HG03378 (cell line): ENCODE measurements at regions not wholly inside any gene's neighbourhood (a gene's known extent, or its start where the extent isn't known, plus 50 kb on each side); places are given as distances from the start of the nearest gene placed in this dataset.
"Not testable (repeated sequence)": the region's sequence is repeated elsewhere in the genome, so short reads cannot be mapped to it uniquely, and the experiment has no call there.

Experiments used
- ATAC-seq: cut with Tn5 transposase; IDR thresholded peaks from one replicate; pipeline ENCODE4 v1.9.1; 2021; ENCODE audit warnings: mild to moderate bottlenecking, moderate library complexity; ENCODE audit not compliant: unreplicated experiment

DNA sequence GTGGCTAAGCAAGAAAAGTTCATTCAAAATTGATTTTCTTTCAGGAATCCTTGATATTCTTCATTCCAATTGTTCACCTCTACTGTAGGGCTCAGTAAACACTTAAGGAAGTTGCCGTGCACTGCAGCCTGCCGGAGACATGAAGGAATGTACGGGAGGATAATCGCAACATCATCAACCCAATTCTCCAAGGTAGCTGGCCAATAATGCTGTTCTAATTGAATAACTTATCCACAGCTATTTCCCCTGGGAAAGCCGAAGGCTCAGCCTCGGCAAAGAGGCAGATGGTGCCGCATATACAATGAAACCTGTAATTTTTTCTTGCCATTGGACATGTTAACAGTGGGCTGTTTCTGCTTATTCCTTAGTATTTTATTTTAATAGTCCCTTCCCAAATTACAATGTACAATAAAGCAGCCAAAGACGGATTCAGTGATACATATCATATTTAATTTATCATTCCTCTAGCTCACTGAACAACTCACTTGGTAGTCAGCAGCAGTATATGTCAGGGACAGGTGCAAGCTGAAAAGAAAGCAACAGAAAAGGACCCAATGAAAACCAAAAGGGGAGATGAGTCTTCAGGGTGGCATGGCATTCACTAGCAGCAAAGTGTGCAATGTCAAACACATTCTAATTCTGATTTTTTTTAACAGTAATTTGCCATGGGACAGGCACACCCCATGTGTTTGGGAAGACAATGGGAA, 420.5 kb upstream of the KLF12 start:
- ATAC-seq: no peak

DNA sequence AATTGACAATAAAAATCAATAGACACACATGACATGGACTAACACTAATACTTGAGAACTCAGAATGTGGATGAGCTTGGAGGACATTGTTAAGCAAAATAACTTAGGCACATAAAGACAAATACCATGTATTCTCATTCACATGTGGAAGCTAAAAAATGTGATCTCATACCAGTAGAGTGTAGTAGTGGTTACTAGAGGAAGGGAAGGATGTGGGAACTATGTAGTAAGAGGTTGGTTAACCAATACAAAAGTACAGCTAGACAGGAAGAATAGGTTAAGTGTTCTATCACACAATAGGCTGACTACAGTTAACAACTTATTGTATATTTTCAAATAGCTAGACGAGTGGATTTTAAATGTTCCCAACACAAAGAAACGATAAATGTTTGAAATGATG, 415.8 kb upstream of the KLF12 start:
- ATAC-seq: no peak

DNA sequence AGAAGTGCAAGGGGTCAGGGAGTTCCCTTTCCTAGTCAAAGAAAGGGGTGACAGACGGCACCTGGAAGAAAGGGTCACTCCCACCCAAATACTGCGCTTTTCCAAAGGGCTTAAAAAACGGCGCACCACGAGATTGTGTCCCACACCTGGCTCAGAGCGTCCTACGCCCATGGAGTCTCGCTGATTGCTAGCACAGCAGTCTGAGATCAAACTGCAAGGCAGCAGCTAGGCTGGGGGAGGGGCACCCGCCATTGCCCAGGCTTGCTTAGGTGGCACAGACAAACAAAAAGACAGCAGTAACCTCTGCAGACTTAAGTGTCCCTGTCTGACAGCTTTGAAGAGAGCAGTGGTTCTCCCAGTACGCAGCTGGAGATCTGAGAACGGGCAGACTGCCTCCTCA, 402.4 kb upstream of the KLF12 start:
- not testable (repeated sequence) for ATAC-seq

DNA sequence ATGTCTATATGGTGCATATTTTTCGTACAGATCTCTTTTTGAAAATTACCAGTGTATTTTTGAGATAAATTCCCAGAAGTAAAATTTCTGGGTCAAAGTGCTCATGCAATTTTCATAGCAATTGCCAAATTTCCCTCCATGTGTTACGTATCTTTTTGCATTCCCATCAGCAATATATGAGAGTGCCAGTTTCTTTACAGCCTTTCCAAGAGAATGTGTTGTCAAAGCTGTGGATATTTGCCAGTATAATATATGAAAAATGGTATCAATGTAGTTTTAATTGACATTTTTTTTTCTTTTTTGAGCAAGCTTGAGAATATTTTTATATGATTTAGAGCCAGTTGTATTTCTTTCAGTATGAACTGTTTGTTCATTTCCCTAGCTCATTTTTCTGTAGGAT, 399.0 kb upstream of the KLF12 start:
- no peak for ATAC-seq

DNA sequence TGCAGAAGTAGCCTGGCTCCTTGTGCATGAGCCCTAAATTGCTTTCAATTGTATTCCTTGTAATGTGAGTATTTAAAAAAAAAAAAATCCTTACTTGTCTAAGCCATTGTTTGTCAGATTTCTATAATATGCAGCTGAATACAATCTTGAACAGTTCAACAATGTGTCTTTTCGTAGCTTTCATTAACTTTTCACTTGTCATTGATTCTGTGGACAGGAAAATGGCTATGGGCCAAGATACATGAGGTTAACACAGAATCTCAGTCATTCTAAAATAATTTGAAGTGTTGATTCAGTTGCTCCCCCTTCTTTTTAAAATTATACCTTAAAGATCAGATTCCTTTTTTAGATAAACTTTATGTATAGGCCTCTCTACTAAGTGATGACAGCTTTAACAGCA, 395.8 kb upstream of the KLF12 start:
- ATAC-seq: no peak

DNA sequence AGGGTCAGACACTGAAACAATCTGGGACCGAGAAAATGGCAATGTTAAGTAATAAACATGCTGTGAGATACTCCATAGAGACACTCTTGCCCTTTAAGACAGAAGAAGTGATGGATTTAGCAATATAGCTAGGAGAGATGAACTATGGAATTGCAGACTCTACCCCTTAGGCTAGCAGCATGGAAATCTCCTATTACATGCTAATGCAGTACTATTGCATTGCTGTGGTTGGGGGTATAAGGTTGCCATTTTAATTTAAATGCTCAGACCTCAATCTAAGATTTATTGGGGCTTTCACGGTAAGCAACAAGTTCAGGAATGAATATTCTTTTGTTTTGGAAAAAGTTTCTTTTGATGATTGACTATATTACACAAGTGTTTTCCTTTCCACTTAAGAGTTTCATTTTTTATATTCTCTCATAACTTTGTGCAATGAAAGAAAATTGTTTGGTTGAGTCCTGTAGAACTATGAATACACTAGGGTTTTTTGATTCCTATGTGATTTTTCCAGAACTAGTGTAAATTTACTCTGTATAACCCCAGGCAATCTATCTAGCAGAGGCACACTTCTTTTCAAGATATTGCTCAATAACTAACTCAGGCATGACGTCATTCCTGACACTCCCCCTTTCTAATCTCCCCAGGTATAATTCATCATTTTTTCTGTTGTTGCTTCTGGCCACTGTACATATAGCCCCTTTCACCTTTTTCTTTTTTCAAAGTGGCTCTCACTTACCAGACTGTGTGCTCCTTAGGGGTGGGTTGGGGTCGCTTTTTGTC, 394.7 kb upstream of the KLF12 start:
- ATAC-seq: no peak

DNA sequence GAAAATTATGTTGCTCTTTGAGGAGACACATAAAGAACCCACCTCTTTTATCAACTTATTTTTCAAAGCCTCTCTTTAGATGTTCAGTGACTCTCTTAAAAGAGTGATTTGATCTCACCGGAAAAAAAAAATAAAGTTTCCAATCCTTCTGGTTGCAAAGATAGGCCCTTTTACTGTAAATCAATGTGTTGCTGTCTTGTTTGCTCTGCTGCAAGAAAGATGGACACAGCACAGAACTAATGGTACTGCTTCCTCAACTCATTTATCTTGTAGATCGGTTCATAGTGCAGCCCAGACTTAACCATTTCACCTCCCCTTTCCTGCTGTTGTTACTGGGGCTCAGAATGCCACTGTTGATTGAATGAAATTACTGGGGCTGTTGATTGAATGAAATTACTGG, 388.9 kb upstream of the KLF12 start:
- ATAC-seq: no peak

DNA sequence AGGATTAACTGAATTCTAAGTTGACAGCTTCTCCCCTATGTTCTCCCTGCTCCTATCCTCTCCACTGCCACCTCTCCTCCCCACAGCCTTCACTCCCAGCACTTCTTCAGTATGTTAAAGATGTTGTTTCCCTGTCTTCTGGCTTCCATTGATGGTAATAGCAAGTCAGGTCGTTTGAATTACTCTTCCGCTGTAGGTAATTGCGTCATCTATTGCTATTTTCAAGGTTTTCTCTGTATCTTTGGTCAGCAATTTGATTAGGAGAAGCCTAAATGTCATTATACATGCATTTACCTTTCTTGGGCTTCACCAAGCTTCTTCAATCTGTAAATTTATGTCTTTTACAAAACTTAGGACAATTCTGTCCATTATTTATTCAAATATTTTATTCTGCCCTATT, 377.3 kb upstream of the KLF12 start:
- no peak for ATAC-seq

DNA sequence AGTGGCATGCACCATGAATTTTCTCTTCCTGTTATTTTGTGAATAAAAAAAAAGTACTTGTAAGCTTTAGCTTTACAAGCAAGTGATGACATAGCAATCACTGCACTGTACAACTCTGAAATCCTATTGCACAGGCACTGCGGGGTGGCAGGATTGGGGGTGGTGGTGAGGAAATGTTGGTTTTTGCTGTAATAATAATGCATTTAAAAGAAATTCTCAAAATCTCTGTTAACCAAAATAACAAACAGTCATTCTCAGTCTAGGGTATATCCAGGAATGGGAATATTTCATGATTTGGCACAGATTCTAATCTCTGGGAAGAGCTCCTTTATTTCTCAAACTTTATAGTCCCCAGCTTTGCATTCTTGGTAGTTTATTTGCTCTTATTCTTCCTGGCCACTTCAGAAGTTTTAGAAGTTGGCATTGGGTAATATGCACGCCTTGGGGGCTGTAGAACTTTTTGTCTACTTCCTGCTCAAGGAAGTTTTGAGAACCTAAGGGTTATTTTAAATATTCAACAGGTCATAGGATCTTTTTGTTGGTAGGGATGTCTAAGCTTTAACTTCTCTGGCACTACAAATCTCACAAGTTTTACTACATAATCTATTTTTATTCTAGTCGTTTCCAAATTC, 353.0 kb upstream of the KLF12 start:
- ATAC-seq: no peak

DNA sequence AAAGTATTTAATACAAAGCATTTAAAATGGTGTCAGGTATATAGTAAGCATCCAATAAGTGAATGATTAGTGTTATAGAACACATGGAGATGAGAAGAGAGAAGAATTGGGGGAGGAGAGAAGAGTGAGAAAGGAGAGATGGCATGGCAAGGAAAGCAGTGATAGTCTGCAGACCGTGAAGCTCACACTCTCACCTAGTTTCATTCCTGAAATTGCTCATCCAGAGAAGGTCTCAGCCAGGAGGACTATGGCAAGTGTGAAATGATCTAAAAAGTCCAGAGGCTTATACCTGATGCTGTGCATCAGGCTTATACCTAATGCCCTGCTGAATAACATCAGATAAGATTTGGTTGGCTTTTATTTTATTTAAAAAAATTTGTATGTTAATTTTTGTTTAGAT, 351.6 kb upstream of the KLF12 start:
- no peak for ATAC-seq

DNA sequence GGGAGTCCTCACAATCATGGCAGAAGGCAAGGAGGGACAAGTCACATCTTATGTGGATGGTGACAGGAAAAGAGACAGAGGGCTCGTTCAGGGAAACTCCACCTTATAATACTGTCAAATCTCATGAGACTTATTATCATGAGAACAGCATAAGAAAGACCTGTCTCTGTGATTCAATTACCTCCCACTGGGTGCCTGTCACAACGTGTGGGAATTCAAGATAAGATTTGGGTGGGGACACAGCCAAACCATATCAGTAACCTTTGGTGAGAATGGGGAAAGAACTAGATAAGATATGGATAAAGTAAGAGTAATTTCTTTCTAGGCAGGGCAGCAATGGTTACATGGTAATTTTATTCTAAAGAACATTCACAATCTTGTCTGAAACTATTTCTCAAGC, 344.9 kb upstream of the KLF12 start:
- no peak for ATAC-seq

DNA sequence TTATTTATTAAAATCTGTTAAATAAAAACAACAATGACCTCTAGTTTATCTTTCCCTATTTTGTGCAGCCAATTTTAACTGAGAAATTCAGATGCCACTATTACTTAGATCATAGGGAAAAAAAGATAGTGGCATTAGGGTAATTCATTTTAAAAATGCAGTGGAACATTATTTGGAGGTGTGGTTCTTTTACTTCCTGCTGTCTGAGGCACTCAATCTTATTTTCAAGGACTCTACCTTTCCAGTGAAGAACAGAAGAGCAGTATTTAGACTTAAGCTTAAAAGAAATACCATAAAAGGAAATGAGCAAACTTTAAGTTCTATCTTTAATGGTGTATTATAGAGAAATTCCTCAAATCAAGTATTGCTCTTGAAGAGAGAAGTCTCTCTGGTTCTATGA, 342.6 kb upstream of the KLF12 start:
- no peak for ATAC-seq

DNA sequence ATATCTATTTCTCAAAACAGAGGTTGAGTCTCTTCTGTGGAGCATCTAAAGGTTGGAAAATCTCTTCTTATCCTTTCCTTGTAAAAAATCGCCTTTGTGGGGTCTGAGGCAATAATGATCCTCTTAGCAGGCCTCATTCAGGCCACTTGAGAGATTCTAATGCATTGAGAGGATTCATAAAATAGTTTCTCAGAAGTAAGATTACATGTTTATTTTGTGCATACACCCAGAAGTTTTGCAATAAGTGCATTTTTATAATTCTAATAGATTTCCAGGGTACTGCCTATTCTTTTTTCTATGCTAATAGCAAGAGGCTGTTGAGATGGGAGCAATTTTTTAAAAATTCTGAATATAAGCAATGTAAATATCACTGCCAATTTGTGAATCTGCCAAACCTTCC, 342.2 kb upstream of the KLF12 start:
- ATAC-seq: no peak

DNA sequence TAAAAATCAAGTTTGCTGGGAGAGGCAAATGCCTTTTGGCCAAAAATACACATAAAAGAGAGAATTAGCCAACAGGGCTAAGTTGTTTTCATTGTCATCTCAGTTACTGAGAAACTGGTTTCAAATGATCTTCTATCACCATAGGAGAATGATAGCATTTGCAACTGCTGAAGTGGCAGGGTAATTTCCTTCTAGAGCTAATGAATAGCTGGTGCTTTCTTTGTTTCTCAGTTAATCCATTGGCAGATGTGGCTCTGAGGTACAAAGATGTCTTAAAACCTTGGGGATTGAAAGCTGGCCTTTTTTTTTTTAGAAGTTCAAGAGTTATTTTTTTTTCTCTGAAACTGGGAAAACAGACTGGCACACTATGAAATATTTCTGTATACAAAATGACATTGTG, 332.7 kb upstream of the KLF12 start:
- no peak for ATAC-seq

DNA sequence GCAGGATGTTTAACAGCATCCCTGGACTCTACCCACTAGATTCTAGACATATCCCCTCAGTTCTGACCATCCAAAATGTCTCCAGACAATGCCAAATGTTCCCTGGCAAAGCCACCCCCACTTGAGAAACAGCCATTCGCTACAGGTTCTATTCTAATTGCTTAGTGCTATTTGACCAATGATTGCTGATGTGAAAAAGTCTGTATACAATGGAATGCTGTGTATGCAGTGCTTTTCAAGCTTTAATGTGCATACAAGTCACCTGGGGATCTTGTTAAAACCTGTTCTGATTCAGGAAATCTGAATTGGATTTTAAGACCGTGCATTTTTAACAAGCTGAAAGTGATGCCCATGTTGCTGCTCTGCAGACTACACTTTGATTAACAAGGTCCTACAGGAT, 331.8 kb upstream of the KLF12 start:
- ATAC-seq: no peak

DNA sequence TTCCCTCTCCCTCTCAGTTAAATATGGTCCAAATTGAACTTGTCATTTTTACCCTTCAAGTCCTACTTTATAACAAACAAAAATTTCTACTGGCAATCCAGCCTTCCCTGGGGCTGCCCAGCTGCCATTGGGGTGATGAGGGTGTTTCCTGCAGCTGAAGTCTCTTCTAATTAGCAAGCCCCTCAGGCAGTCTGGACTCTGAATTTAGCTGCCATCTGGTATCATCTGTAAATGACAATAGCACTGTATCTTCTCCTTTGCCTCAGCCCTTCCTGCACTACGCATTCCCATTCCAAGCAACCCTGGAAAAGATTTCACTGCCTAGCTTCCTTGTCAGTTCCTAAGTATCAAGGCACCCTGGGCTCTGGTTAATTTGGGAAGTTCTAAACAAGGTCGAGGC, 331.1 kb upstream of the KLF12 start:
- ATAC-seq: no peak

DNA sequence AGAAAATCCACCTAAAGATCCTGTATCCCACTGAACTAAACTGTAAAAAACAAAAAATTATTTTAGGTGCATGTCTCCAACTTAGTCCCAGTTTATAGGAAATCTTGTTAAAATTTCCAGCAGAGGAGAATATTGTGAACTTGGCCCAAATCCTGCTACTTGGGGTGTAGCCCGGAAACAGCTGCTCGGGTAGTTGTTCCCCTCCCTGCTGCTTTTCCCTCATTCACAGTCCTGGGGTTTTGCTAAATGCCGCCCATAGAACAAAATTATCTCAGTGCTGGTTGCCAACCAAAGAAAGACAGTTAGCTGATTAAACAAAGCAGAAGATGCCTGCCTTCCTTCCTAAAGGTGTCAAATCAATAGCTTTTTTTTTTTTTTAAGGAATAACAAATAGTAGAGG, 330.5 kb upstream of the KLF12 start:
- ATAC-seq: no peak

DNA sequence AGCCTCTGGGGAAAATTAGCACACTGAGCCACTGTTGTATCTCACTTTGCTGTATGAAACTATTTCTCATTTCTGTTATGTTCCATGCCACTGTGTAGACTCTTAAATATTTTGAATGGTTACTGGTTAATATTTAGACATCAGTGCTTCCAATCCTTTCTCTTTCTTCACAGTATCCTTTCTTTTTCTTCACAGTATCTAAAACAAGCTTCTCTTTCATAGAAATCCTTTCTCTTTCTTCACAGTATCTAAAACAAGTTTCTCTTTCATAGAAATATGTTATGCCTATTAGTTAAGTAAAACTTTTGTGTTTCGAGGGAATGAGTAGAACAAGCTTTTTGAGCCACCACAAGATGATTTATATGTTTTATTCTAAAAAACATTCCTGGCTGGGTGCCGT, 326.8 kb upstream of the KLF12 start:
- ATAC-seq: no peak

DNA sequence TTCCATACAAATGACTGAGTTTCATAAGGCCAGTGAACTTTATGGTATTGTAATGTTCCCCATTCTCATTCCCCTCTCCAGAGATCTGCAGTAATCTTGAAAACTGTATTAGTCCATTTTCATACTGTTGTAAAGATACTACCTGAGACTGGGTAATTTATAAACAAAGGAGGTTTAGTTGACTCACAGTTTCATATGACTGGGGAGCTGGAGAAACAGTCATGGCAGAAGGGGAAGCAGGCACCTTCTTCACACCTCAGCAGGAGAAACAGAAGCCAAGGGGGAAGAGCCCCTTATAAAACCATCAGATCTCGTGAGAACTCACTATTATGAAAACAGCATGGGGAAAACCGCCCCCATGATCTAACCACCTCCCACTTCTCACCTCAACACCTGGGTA, 318.7 kb upstream of the KLF12 start:
- no peak for ATAC-seq

DNA sequence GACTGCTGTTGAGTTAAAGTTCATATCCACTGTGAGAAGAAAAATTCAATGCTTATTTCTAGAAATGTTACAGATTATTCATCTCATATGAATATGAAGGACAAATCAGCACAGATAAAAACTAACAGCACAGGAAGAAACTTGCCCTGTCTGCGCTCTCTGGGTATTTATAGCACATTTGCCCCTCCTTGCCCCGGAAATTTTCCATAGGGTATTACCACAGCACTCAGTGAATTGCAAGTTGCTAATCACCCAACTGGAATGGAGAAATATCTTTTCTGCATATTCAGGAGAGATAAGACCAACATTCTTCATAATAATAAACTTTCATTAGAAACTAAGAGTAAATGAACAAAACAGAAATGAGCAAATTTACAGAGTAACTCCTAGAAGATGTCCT, 318.0 kb upstream of the KLF12 start:
- no peak for ATAC-seq

DNA sequence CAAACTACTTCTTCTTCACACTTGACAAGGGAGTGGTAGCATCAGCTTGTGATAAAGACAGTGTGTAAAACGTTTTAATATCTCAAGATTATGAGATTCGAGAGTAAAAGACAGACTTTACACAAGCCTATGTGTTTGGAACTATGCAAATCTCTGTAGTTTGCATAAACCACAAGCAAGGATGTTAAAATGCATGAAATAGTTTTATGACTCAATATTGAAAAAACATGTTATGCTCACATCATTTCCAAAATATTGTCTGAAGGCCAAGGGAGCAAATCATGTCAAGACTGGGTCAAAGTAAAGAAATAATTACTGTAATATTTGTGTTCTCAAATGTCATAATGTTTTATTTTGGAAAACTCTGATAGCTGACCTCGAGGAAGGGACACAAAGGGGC, 316.8 kb upstream of the KLF12 start:
- no peak for ATAC-seq

DNA sequence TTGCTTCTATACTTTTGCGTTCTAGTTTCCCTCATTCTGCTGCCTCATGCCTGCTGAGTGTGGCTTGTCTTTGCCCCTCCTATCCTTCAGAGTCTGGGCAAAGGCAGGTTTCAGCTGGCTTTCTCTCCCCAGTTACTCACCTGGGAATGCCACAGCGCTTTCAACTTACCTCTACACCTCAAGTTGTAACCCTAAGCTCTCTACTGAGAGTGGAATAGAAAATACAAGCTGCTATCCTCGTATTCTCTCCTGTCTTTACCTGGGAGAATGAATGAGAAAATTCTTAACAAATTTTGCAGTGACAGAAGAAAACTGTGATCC, 316.3 kb upstream of the KLF12 start:
- ATAC-seq: no peak
